SK-N-SH (cell line): ENCODE measurements at regions not wholly inside any gene's neighbourhood (a gene's known extent, or its start where the extent isn't known, plus 50 kb on each side); places are given as distances from the start of the nearest gene placed in this dataset.

Source experiments
- CTCF ChIA-PET: fragments of 300-600, 350-600 bp; formaldehyde crosslinking; extraction: SDS; loops from one replicate; lab custom pipeline; 2021; lab: Yijun Ruan, JAX
- POLR2A ChIA-PET: fragments of 350-600 bp; sonication (Branson Sonifier 250); formaldehyde crosslinking; extraction: SDS; loops from one replicate; lab custom pipeline; 2020; ENCODE audit warnings: antibody characterized with exemption, inconsistent platforms; lab: Yijun Ruan, JAX
- DNase-seq: peaks from one replicate; pipeline ENCODE4 v3.0.0; 2012
- H2AFZ ChIP-seq: fragments of 200-600 bp; sonication (generic); 2 replicates; pipeline ENCODE4 v1.8.1; 2016; ENCODE audit warnings: antibody characterized with exemption, mild to moderate bottlenecking, low read depth
- H3F3A ChIP-seq: fragments of 200-600 bp; sonication (generic); replicated peaks from 2 replicates; pipeline ENCODE3; 2016; ENCODE audit warnings: antibody characterized with exemption, mild to moderate bottlenecking; ENCODE audit not compliant: insufficient read depth
- H3K27ac ChIP-seq, 2 experiments: fragments of 200-500 bp in 1 of 2; fragments of 200-600 bp in 1 of 2; sonication (Bioruptor generic) in 1 of 2; sonication (generic), shearing (Covaris generic) in 1 of 2; 2 replicates each; pipeline versions ENCODE4 v1.5.1 to v1.6.1; 2014 to 2016; ENCODE audit warnings: low read depth in 2 of 2, inconsistent platforms in 1 of 2, low read length in 1 of 2, mild to moderate bottlenecking in 1 of 2, mixed read lengths in 1 of 2
- H3K27me3 ChIP-seq: fragments of 200-600 bp; sonication (generic), shearing (Covaris generic); 2 replicates; pipeline ENCODE4 v1.6.1; 2016; ENCODE audit warnings: mixed run types; ENCODE audit not compliant: insufficient read depth
- H3K36me3 ChIP-seq, 2 experiments: fragments of 200-500 bp in 1 of 2; fragments of 200-600 bp in 1 of 2; sonication (Bioruptor generic) in 1 of 2; sonication (generic) in 1 of 2; replicated peaks in 1 of 2; 2 replicates each; pipeline versions ENCODE3 to v1.5.1; 2014 to 2016; ENCODE audit warnings: low read length in 1 of 2, mild to moderate bottlenecking in 1 of 2; ENCODE audit not compliant: insufficient read depth in 2 of 2, control insufficient read depth in 1 of 2
- H3K4me1 ChIP-seq, 2 experiments: fragments of 200-500 bp in 1 of 2; fragments of 200-600 bp in 1 of 2; sonication (Bioruptor generic) in 1 of 2; sonication (generic), shearing (Covaris generic) in 1 of 2; 2 replicates each; pipeline versions ENCODE4 v1.5.1 to v1.6.1; 2014 to 2016; ENCODE audit warnings: low read depth in 1 of 2, low read length in 1 of 2, mixed run types in 1 of 2; ENCODE audit not compliant: insufficient read depth in 2 of 2, control insufficient read depth in 1 of 2
- H3K4me2 ChIP-seq: fragments of 200-600 bp; sonication (generic), shearing (Covaris generic); 2 replicates; pipeline ENCODE4 v1.6.1; 2017; ENCODE audit warnings: mixed run types
- H3K4me3 ChIP-seq, 2 experiments: fragments of 200-500 bp in 1 of 2; fragments of 200-600 bp in 1 of 2; sonication (Bioruptor generic) in 1 of 2; sonication (generic), shearing (Covaris generic) in 1 of 2; 2 replicates each; pipeline versions ENCODE4 v1.5.1 to v1.8.1; 2014 to 2016; ENCODE audit warnings: low read depth in 2 of 2, inconsistent platforms in 1 of 2, low read length in 1 of 2, mild to moderate bottlenecking in 1 of 2, mixed read lengths in 1 of 2, moderate library complexity in 1 of 2
- H3K79me2 ChIP-seq: fragments of 200-600 bp; sonication (generic); 2 replicates; pipeline ENCODE4 v1.8.1; 2017; ENCODE audit warnings: mild to moderate bottlenecking; ENCODE audit not compliant: insufficient read depth
- H3K9ac ChIP-seq: fragments of 200-600 bp; sonication (generic); 2 replicates; pipeline ENCODE4 v1.6.1; 2017; ENCODE audit warnings: mixed run types
- H3K9me2 ChIP-seq: fragments of 200-600 bp; sonication (generic); 2 replicates; pipeline ENCODE4 v1.6.1; 2017; ENCODE audit warnings: mixed run types
- H3K9me3 ChIP-seq: fragments of 200-600 bp; sonication (generic); 2 replicates; pipeline ENCODE4 v1.6.1; 2017; ENCODE audit warnings: mixed run types, mild to moderate bottlenecking, moderate library complexity
- H4K20me1 ChIP-seq: fragments of 200-600 bp; sonication (generic); 2 replicates; pipeline ENCODE4 v1.6.1; 2017; ENCODE audit warnings: mild to moderate bottlenecking, mixed run types; ENCODE audit not compliant: insufficient read depth
- EP300 ChIP-seq, 2 experiments: IDR thresholded peaks; 2 replicates each; pipeline versions ENCODE4 v1.4.0 to v1.6.1; 2012; ENCODE audit warnings: borderline replicate concordance in 1 of 2, low read depth in 1 of 2, low read length in 1 of 2
- GABPA ChIP-seq: IDR thresholded peaks from 2 replicates; pipeline ENCODE4 v1.4.0; 2012; ENCODE audit warnings: low read depth, mild to moderate bottlenecking
- GATA2 ChIP-seq: sonication (generic); formaldehyde crosslinking; IDR thresholded peaks from 2 replicates; pipeline ENCODE4 v1.5.0; 2020; ENCODE audit warnings: mild to moderate bottlenecking, missing genetic modification reagents
- IRF3 ChIP-seq: fragments of 150-350 bp; IDR thresholded peaks from 2 replicates; pipeline ENCODE4 v1.6.1; 2016; ENCODE audit warnings: mild to moderate bottlenecking, low read depth, low read length
- NRF1 ChIP-seq: IDR thresholded peaks from 2 replicates; pipeline ENCODE4 v1.6.1; 2012; ENCODE audit warnings: low read depth, mild to moderate bottlenecking, low read length
- RAD21 ChIP-seq: IDR thresholded peaks from 2 replicates; pipeline ENCODE4 v1.6.1; 2012; ENCODE audit warnings: mild to moderate bottlenecking, low read length
- RFX5 ChIP-seq: IDR thresholded peaks from 2 replicates; pipeline ENCODE4 v1.6.1; 2012; ENCODE audit warnings: mild to moderate bottlenecking, improper control_type of control experiment, low read length
- SIN3A ChIP-seq: IDR thresholded peaks from 2 replicates; pipeline ENCODE4 v1.6.1; 2012; ENCODE audit warnings: low read depth, mild to moderate bottlenecking, low read length, moderate library complexity, borderline replicate concordance
- SMC3 ChIP-seq: IDR thresholded peaks from 2 replicates; pipeline ENCODE4 v1.6.1; 2012; ENCODE audit warnings: low read depth, low read length, improper control_type of control experiment
- TAF1 ChIP-seq: IDR thresholded peaks from 2 replicates; pipeline ENCODE4 v1.6.1; 2012; ENCODE audit warnings: low read depth, mild to moderate bottlenecking, low read length, moderate library complexity, borderline replicate concordance
- TCF12 ChIP-seq: IDR thresholded peaks from 2 replicates; pipeline ENCODE4 v1.4.0; 2012
- TEAD4 ChIP-seq: IDR thresholded peaks from 2 replicates; pipeline ENCODE4 v1.4.0; 2012; ENCODE audit warnings: mild to moderate bottlenecking, borderline replicate concordance; ENCODE audit not compliant: insufficient read depth
- USF1 ChIP-seq: IDR thresholded peaks from 2 replicates; pipeline ENCODE4 v1.4.0; 2012; ENCODE audit warnings: low read depth, borderline replicate concordance
- ZBTB33 ChIP-seq: IDR thresholded peaks from 2 replicates; pipeline ENCODE4 v1.4.0; 2012; ENCODE audit warnings: low read depth, borderline replicate concordance
- WGBS: methylation state at CpG from one replicate; pipeline ENCODE4 v1.1.6; 2017; ENCODE audit warnings: low lambda C conversion rate; 5-methylcytosine and 5-hydroxymethylcytosine counted together
- TF ChIP-seq, protein P1 (sequence below): fragments of 200-600 bp; sonication (generic); IDR thresholded peaks from 2 replicates; pipeline ENCODE4 v1.6.1; 2017; ENCODE audit warnings: antibody characterized with exemption, mild to moderate bottlenecking, moderate library complexity

DNA sequence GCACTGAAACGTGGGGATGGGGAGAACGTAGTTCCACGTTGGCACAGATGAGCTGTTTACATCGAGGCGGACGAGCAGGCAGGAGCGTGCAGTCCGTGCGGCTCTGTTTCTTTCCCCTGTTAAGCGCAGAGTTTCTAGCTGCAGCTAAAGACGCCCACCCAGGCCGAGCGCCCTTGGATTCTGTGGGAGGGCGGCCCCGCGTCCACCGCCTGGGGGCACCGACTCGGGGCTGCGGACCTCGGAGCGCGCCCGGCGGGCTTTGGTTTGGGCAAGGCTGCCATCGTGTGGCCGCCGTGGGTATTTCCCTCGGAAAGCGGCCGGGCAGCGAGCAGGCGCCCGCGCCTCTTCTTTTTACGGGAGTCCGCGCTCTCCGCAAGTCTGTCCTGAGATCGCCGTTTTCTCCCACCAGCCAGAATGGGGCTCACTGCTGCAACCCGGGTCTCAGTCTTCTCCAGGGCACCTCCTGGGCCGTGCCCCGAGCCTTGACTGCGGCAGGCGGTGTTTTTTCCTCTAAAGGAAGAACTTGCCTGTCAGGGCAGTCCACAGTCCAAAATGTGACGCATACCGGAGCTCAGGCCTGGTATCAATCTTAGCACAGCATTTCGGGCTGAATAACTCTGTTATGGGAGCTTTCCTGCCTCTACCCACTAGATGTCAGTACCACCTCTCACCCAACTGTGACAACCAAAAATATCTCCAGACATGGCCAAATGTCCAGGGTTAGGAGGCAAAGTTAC, 219.9 kb upstream of the IGF1R start:
- POLR2A ChIA-PET = no interaction called here

DNA sequence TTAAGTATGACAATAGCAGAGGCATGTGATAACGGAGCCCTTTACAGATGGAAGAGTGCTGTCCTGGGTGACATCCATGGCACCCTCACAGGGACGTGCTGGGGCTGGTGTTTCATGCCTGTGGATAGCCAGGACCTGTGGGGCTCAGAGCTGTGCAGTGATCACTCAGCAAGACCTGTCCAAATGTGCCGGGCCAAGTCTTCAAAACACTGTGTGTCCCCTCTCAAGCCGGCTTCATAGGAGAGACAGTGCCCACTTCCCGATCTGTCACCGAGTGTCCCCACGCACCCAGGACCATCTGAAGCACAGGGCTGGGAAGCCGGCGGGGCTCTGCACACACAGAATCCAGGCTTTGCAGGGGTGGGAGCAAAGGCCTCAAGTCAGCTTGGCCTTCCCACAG, 217.2 kb upstream of the IGF1R start:
- no peaks in the 10 kb centered on the region for H3K9me2 ChIP-seq
- H4K20me1 ChIP-seq = no peaks in the 10 kb centered on the region
- 38% methylated on average over 9 of the region's 9 CpGs for WGBS
- H3K4me2 ChIP-seq = no peak overlapping the region
- POLR2A ChIA-PET = no interaction called here
- H3K36me3 ChIP-seq = no peaks in the 10 kb centered on the region
- H3K9me3 ChIP-seq = no peaks in the 10 kb centered on the region
- no peak overlapping the region for H3K9ac ChIP-seq
- H3K79me2 ChIP-seq = no peaks in the 10 kb centered on the region
- no peak for DNase-seq
- peaks cover 0 to 2% of the 10 kb centered on the region in 2 experiments; a peak in 1 of 4 replicates for H3K4me1 ChIP-seq
- no peak for TF ChIP-seq ZBTB33
- no peak for TF ChIP-seq TAF1
- no peak for TF ChIP-seq RAD21
- no peak for TF ChIP-seq RFX5
- no peak for TF ChIP-seq USF1
- no peak for TF ChIP-seq NRF1
- no peak for TF ChIP-seq TEAD4
- TF ChIP-seq EP300 (IDR thresholded peaks at IDR 0.05; ENCODE audit: borderline replicate concordance in 1 of 2, low read depth in 1 of 2, low read length in 1 of 2) = no peak
- TF ChIP-seq, all 33 proteins: peak for 0
- H2AFZ ChIP-seq = no peak overlapping the region
- CTCF ChIA-PET = interaction anchor here (0.8 to 5.1 kb wide), 5 partner anchors 11 to 645 kb away, joined by 3 to 47 read pairs (median 4); no protein-coding TSS in a partner anchor
- peaks cover 45% of the 10 kb centered on the region for H3K27me3 ChIP-seq
- H3F3A ChIP-seq = no peaks in the 10 kb centered on the region
- H3K27ac ChIP-seq = no peak overlapping the region
- no peak overlapping the region for H3K4me3 ChIP-seq

More for the DNA sequence above, 219.9 kb upstream of the IGF1R start:
- under 1% methylated on average over 18 of the region's 49 CpGs for WGBS
- Histone ChIP-seq H3K9ac (no peak overlapping the region), H2AFZ (peak overlapping the region; percentile 89; the same call in 1 of the 2 replicates), H3K27me3 (peaks cover 38% of the 10 kb centered on the region), H3K4me2 (peak overlapping the region; percentile 89), H3K9me2 (no peaks in the 10 kb centered on the region), H3K9me3 (no peaks in the 10 kb centered on the region), H3K36me3 (no peaks in the 10 kb centered on the region), H3K79me2 (no peaks in the 10 kb centered on the region), H3K4me1 (peaks cover 0 to 2% of the 10 kb centered on the region in 2 experiments; a peak in 1 of 4 replicates), H3K27ac (no peak overlapping the region), H4K20me1 (no peaks in the 10 kb centered on the region), H3K4me3 (peak overlapping the region; percentile 31 to 67), H3F3A (no peaks in the 10 kb centered on the region)
- TF ChIP-seq GABPA (no peak), SMC3 (peak; percentile 34), TEAD4 (no peak), SIN3A (no peak), TCF12 (no peak), RAD21 (peak; percentile 55), GATA2 (CRISPR knock-in tag) (no peak), IRF3 (no peak)
- TF ChIP-seq, protein P1, sequence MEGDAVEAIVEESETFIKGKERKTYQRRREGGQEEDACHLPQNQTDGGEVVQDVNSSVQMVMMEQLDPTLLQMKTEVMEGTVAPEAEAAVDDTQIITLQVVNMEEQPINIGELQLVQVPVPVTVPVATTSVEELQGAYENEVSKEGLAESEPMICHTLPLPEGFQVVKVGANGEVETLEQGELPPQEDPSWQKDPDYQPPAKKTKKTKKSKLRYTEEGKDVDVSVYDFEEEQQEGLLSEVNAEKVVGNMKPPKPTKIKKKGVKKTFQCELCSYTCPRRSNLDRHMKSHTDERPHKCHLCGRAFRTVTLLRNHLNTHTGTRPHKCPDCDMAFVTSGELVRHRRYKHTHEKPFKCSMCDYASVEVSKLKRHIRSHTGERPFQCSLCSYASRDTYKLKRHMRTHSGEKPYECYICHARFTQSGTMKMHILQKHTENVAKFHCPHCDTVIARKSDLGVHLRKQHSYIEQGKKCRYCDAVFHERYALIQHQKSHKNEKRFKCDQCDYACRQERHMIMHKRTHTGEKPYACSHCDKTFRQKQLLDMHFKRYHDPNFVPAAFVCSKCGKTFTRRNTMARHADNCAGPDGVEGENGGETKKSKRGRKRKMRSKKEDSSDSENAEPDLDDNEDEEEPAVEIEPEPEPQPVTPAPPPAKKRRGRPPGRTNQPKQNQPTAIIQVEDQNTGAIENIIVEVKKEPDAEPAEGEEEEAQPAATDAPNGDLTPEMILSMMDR = peak; percentile 66
- peak; percentile 87 for DNase-seq
- CTCF ChIA-PET = interaction anchor here (0.6 to 5.9 kb wide), 34 partner anchors 8 to 673 kb away, joined by 3 to 50 read pairs (median 3); no protein-coding TSS in a partner anchor
